Fibroblast of mammary gland (primary cell): ENCODE measurements at regions not wholly inside any gene's neighbourhood (a gene's known extent, or its start where the extent isn't known, plus 50 kb on each side); places are given as distances from the start of the nearest gene placed in this dataset.

Source experiments
- DNase-seq: peaks from one replicate; pipeline ENCODE4 v3.0.0-alpha.2; 2010; ENCODE audit warnings: low read depth
- H3K4me3 ChIP-seq: 2 replicates; pipeline ENCODE4 v1.5.1; 2011; ENCODE audit warnings: low read depth, mild to moderate bottlenecking, low read length, moderate library complexity; ENCODE audit not compliant: control insufficient read depth
- CTCF ChIP-seq: conservative IDR thresholded peaks from 2 replicates; pipeline ENCODE4 v1.5.1; 2011; ENCODE audit warnings: low read depth, low read length, inconsistent platforms; ENCODE audit not compliant: control insufficient read depth, insufficient read depth

- H3K4me3 ChIP-seq: no peak overlapping the region
- no peak for TF ChIP-seq CTCF
- peak; percentile 47 for DNase-seq
Observed at GRCh38 chr4:112840061-112840460, 203.1 kb downstream of the LARP7 start.

GRCh38 chr4:112840619-112841018 lies 203.7 kb downstream of the LARP7 start:
- no peak for DNase-seq
- H3K4me3 ChIP-seq: no peak overlapping the region
- TF ChIP-seq CTCF: no peak

- DNase-seq: no peak
- no peak overlapping the region for H3K4me3 ChIP-seq
- TF ChIP-seq CTCF: no peak
Observed at GRCh38 chr4:112842513-112842912, 205.6 kb downstream of the LARP7 start.

GRCh38 chr4:112845386-112845785 lies 204.1 kb upstream of the ANK2 start:
- DNase-seq: no peak
- TF ChIP-seq CTCF: no peak
- no peak overlapping the region for H3K4me3 ChIP-seq

- no peak for TF ChIP-seq CTCF
- no peak for DNase-seq
- H3K4me3 ChIP-seq: no peak overlapping the region
Observed at GRCh38 chr4:112847045-112847444, 202.4 kb upstream of the ANK2 start.

GRCh38 chr4:112847781-112848180 lies 201.7 kb upstream of the ANK2 start:
- H3K4me3 ChIP-seq: no peak overlapping the region
- DNase-seq: no peak
- TF ChIP-seq CTCF: no peak

GRCh38 chr4:112848911-112849310 lies 200.5 kb upstream of the ANK2 start:
- H3K4me3 ChIP-seq: no peak overlapping the region
- no peak for DNase-seq
- TF ChIP-seq CTCF: no peak
